22Rv1 (cell line): ENCODE measurements at regions not wholly inside any gene's neighbourhood (a gene's known extent, or its start where the extent isn't known, plus 50 kb on each side); places are given as distances from the start of the nearest gene placed in this dataset.

Source experiments
- CTCF ChIP-seq: fragments of 450-650 bp; IDR thresholded peaks from 2 replicates; pipeline ENCODE4 v1.5.1; 2017; ENCODE audit warnings: mild to moderate bottlenecking
- ZFX ChIP-seq: fragments of 450-650 bp; IDR thresholded peaks from 2 replicates; pipeline ENCODE4 v1.6.1; 2017; ENCODE audit warnings: antibody characterized with exemption, borderline replicate concordance

GRCh38 chr15:93399121-93399520 is 310.1 kb upstream of the RGMA start:
- no peak for TF ChIP-seq CTCF
- TF ChIP-seq ZFX: no peak
